NCI-H2227 (cell line): ENCODE measurements at regions not wholly inside any gene's neighbourhood (a gene's known extent, or its start where the extent isn't known, plus 50 kb on each side); places are given as distances from the start of the nearest gene placed in this dataset.

Source experiments
- DNase-seq: peaks from one replicate; lab custom pipeline; 2025; ENCODE audit not compliant: unreplicated experiment; lab: John Stamatoyannopoulos, UW

GRCh38 chr9:87236546-87236945, 261.1 kb upstream of the DAPK1 start:
- DNase-seq: no peak

DNA sequence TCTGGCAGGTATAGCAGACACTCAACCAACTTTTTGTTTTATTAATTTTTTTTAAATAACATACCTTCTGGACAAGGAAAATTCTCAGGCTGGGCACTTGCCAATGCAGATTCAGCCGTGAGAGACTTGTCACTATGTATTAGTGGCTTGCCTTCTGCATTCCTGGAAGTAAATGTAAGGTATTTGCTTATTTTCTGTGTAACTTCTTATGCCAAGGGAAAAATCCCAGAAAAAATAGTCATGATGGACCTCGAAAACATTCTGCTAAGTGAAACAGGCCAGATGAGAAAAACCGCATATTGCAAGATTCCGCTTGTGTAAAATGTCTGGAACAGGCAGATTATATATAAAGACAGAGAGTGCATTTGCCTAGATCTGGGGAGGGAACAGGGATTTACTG, 260.3 kb upstream of the DAPK1 start:
- no peak for DNase-seq

DNA sequence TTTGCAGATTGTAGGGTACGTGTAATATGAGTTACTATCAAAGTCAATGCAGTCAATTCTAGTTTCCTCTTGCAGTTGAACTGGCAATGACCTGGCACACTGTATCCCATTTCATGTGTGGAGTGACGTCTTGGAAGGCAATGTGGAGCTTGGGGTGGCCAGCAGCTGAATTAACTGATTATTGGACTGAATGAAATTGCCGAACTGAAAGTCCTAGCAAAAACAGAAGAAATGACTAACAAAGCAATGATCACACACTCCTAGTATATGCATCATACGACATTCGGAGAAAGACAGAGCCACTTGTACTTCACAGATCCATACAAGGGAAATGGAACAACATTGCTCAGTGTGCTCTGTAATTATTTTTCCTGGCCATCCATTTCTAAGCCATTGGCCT, 259.1 kb upstream of the DAPK1 start:
- DNase-seq: no peak

DNA sequence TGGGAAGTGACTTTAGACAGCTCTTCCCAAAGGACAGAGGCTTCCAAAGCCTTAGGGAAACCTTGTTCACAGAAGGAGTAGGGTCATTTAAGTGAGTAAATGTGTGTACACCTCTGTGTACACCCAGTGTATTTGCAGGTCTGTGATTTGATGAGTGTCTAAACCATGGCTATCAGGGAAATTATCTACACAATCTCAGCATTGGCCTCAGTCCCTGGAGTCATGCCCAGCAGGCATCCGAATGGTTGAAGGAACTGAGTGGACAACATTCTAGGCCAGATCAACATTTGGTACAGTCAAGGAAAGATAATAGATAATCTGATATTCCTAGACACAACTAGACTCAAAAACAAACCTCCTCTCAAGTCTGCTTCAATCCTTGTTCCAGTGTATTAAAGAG, 258.4 kb upstream of the DAPK1 start:
- no peak for DNase-seq

GRCh38 chr9:87243602-87244001, 254.1 kb upstream of the DAPK1 start:
- DNase-seq: no peak

DNA sequence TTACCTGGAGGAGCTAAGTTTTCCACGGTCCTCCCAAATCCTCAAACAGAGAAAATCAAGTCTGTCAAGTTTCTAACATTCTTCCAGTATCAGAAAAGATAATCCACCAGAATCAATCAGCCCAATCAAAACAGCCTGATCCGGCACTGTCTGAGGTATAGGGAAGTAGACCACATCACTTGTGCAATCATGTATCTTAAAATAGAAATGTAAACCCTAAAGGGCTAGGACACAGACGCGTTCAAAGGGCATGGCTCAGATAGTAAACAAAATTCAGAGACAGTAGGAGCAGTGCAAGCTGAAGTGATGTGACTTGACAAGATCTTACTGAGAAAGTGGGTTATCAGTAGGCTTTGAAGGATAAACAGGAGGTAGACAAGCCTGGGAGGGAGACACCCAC, 252.4 kb upstream of the DAPK1 start:
- DNase-seq: no peak

DNA sequence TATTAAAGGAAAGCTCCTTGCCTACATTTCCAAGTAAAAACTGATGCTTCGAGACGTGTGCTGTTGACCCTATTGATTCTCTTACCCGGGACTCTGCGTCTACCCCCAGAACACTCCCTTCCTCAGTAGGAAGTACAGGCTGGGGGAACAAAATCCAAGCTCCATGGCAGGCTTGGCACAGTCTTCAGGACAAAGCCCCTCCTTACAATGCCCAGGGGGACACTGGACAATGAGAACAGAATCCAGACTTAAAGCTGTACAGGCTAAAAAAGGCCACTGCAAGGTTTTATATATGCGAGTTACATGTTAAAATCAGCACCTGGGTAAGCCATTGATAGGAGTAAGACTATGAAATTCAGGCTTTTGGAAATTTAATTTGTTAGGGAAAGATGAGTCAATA, 250.6 kb upstream of the DAPK1 start:
- DNase-seq: no peak

- no peak for DNase-seq
Observed at GRCh38 chr9:87249029-87249428, 248.6 kb upstream of the DAPK1 start.

DNA sequence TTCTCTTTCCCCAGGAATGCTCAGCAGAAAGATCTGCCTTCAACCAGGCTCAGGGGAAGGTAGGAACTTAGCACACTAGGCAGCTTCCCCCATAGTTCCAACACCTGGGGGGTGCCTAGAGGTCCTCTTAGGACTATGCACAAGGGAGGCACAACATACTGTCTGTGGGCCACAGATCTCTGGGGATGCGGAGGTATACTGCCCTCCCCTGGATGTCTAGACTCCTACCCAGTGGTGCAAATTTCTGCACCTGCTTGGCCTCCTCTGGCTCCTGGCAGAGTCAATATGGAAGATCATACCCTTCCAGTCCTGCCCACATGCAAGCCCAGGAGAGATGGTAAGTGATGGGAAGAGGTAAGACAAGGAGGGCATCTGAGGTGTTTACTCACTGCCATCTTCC, 247.5 kb upstream of the DAPK1 start:
- no peak for DNase-seq

DNA sequence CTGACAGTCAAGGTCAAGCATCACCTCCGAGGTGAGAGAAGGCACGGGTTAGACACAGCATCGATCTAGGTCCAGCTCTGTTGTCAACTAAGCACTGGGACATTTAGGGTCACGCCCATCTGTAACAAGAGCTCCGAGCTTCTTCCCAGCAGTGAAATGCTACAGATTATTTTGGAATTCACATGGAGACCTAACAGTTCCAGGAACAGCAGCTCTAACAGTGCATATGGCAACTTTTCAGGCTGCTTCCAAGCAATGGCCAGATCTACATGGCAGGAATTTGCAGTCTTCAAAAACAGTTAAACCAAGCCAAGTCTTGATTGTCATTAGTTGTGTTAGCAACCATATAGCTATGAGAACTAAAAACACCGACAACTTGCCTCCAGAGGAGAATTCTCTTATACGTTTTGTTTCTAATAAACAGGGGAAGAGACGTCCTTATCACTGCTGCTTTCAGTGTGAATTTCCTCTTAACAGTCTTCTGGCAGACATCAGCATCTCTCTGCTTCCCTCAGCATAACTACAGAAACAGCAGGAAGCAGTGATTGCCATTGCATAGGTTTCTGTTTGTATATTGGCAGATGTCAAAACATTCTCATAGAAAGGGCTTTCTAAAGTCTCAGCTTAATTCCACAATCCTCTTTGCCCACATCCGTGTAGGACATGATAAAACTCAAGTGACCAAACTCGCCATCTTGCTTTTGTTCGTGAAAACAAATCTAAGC, 242.1 kb upstream of the DAPK1 start:
- no peak for DNase-seq

DNA sequence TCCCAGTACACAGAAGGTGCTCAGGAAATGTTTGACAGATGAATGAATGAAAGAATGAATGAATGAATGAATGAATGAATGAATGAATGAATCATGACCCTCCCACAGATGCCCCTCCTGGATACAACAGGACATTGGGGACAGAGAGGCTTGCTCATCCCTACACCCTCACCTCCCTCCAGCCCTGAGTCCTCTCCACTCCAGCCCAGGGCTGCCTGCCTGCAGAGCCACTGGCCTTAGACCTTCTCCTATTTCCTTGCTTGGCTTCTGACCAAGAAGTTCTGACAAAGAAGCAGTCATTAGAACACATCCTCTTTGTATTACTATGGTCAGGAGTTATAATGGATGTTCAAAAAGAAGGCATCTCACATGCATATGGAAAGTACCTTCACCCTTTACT, 240.7 kb upstream of the DAPK1 start:
- DNase-seq: no peak

DNA sequence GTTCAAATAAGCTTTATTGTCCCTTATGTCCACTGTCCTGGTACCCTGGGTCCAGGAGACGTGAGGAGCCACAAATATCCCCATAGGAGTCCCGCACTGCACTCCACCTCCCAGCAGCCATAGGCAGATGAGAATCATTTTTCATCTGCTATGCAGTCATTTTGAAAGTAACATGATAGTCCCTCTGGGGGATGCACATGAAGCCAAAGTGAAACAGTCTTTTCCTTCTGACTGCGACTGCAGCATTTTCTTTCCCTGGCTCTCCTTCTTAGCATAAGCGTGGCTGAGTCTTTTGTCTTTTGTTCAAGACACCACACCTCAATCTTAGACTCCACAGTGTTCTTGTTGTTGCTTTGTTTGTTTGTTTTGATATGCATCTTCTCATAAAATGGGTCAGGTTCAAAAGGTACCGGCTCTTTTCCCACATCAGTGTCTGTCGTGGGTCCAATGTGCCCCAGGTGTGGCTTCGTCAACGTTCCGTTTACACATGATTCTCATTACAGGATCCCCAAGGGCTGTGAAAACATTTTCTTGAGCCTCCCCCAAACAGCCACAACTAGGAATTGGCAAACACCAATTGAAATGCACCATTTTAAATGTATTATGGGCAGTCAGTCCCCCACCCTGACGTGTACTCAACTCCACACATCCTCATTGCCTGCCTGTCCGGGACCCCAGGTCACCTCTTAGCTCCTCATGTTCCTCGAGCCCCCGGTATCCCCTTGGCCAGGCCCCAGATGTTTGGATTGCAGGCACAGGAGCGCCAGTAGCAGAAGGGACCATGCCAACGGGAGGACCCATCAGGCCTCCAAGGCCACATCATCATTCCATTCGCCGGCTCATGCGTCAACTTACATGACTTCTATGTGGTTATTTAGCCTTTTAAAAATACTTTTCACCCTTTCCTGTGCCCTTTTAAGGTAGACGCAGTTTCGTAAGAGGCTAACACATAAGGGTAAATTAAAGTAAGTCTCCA, 237.8 kb upstream of the DAPK1 start:
- no peak for DNase-seq

DNA sequence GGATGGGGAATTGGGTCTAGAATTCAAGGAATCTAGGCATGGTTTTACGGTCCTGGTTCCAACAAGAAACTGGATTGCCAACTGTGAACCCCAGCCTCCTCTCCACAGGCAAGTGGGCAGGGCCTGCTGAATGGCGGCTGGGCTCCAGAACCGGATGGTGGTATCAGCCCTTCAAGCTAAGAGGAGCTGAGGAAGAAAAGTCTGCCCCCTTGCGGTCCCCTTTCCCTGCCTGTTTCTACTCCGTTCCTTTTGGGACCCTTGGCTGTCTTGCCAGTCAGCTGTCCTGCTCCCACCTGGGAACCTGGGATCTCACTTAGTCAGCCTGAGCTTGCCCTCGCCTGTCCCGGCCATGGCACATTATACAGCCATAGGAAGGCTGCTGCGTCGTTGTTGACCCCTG, 234.4 kb upstream of the DAPK1 start:
- no peak for DNase-seq

DNA sequence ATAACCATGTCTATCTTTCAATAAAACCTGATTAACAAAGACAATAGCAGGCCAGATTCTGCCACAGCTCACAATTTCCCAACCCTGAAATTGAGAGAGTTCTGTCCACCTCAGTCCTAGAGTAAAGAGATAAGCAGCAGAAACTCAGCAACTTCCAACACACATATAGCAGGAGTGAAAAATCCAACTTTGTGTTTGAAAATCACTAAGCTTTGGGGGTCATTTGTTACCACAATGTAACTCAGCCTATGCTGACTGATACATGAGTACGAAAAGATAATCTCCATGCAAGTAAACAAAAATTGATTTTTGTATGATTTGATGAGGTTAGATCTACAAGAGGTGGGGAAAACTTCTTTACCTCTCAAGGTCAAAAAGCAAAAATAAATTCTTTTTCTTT, 231.0 kb upstream of the DAPK1 start:
- no peak for DNase-seq

- DNase-seq: no peak
Observed at GRCh38 chr9:87267251-87268070, 230.2 kb upstream of the DAPK1 start.

DNA sequence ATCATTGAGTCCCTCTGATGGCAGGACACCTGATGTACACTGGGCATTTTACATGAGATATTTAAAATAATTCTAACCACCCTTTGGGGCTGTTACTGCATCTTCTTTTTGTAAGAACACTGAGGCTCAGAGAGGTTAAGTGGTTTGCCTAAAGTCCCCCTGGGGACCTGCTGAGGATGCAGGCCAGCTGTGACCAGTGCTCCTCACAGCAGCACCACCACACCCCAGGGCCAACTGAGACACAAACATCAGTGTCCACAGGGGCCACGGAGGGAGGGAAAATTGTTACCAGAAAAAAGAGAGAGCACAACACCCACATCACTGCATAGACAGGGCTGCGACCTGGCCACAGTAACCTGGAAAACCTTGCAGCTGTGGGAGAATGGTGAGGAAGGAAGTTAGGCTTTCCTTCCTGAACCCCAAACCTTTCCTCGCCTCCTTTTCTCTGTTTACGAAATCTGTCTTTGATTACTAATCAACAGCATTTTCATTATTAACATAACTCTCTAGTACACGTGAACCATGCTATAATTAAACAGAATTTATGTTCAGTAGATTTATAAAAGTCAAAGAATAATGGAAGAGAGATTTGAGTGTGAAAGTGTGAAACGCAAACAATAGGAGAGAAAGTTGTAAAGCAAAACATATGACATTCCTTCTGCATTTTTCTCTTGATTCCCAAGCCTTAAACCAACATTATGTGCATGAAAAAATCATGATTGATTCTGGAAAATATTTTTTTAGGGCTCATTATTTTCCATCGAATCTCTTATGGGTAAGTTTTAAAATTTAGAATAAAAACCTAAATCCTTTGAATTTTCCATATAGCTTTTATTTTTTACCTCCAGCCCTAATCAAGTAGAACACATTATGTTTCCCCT, 228.1 kb upstream of the DAPK1 start:
- no peak for DNase-seq

DNA sequence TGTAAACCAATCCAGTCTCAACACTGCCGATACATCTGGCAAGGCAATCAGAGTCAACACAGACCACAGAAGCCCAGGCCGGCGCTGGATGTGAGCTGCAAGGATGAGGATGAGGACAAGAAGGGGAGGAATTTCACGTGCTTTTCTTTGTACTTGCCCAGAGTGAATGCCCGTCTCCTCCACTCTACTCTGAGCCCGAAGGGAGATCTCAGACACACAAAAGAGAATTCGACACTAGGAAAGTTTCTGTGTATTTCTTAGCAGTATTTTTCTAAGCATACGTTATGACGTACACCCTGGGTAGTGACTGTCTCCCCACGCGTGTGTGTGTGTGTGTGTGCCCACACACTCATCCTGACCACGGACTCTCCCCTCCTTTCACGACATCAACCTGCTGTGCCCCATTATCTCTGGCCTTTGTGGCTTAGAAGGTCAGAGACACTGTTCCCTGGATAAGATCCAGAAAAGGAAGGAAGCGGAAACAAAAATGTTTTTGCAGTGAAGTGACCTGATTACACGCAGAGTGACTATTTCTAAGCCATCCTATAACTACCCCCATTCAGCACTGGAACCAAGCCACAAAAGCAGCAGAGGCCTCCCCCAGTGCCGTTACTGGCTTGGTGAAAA, 227.3 kb upstream of the DAPK1 start:
- no peak for DNase-seq

- DNase-seq: no peak
Observed at GRCh38 chr9:87270848-87271234, 226.8 kb upstream of the DAPK1 start.

- DNase-seq: no peak
Observed at GRCh38 chr9:87271696-87272477, 225.8 kb upstream of the DAPK1 start.
